Large intestine (tissue), 3 donors: ENCODE measurements at regions not wholly inside any gene's neighbourhood (a gene's known extent, or its start where the extent isn't known, plus 50 kb on each side); places are given as distances from the start of the nearest gene placed in this dataset.

Source experiments
- DNase-seq, 2 donors: peaks; one replicate each; pipeline versions ENCODE4 v3.0.0 to v3.0.0-alpha.2; 2013
- H3K27ac ChIP-seq: one replicate; pipeline ENCODE4 v1.5.1; 2013; ENCODE audit warnings: low read length
- H3K27me3 ChIP-seq: 2 replicates; pipeline ENCODE4 v1.6.1; 2013; ENCODE audit warnings: low read length; ENCODE audit not compliant: control insufficient read depth, insufficient read depth
- H3K36me3 ChIP-seq: 2 replicates; pipeline ENCODE4 v1.6.1; 2013; ENCODE audit warnings: low read length; ENCODE audit not compliant: control insufficient read depth, insufficient read depth
- H3K4me1 ChIP-seq: one replicate; pipeline ENCODE4 v1.6.1; 2013; ENCODE audit warnings: low read length; ENCODE audit not compliant: control insufficient read depth, insufficient read depth
- H3K4me3 ChIP-seq: one replicate; pipeline ENCODE4 v1.5.1; 2013; ENCODE audit warnings: low read length
- H3K9me3 ChIP-seq: one replicate; pipeline ENCODE4 v1.6.1; 2013; ENCODE audit warnings: mild to moderate bottlenecking, low read depth, low read length, moderate library complexity; ENCODE audit not compliant: control insufficient read depth
- WGBS: methylation state at CpG from one replicate; pipeline ENCODE4 v1.1.5; 2013; ENCODE audit warnings: low lambda C conversion rate; ENCODE audit not compliant: insufficient coverage; 5-methylcytosine and 5-hydroxymethylcytosine counted together

DNA sequence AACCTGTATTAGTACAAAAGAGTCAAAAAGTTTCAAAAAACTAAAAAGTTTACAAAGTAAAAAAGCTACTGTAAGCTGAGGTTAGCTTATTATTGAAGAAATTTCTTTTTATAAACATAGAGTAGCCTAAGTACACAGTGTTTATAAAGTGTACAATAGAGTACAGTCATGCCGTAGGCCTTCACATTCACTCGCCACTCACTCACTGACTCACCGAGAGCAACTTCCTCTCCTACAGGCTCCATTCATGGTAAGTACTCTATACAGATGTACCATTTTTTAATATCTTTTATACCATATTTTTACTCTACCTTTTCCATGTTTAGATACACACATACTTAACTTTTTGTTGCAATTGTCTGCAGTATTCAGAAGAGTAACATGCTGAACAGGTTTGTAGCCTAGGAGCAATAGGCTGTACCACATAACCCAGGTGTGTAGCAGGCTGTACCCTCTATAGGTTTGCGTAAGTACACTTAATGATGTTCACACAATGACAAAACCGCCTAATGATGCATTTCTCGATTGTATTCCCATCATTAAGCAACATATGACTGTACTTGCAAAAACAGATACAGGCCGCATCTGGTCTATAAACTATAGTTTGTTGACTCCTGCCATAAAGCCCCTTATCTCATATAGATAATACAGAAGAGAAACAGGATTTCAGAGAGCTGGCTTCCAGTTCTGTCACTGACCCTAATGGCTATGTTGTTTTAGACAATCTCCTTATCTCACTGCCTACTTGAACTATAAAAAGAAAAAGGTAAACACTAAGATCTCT, 438.8 kb downstream of the HTR7 start:
- WGBS, result 26% methylated on average over 3 of the region's 7 CpGs

DNA sequence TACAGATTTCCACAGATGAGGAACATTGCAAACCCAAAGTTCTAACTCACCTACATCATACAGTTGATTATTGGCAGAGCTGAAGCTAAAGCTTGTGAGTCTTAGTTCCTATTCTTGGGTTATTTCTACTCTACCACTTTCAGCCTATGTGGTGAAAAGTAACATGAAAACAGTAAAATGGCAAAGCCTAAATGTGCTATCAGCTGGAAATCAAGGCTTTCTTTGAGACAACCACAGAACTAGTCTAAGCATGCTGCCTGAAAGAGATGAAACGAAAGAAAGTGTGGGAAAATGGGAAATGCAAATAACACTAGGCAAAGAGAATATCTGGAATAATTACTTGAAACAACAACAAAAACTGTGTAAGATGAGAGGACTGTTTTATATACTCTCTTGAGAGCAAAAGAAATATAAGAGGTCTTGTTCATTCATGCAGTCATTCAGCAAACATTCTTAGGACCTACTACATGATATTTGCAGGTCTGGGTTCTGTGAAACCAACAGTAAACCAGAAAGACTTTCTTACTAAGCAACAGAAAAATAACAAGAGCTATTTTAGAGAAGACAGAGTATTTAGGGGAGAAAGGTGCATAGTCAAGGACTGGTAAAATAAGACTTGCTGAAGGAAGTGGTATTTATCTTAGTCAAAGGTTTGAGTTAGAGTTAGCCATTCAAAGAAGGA, 437.1 kb downstream of the HTR7 start:
- no peaks in the 10 kb centered on the region for H3K27me3 ChIP-seq
- DNase-seq, result peak in 1 of 2 donors; percentile 17
- H3K9me3 ChIP-seq, result no peaks in the 10 kb centered on the region
- peaks cover 14% of the 10 kb centered on the region for H3K4me1 ChIP-seq
- no peak overlapping the region for H3K27ac ChIP-seq
- no peaks in the 10 kb centered on the region for H3K36me3 ChIP-seq
- 100% methylated on average over 1 of the region's 1 CpG for WGBS
- H3K4me3 ChIP-seq, result no peak overlapping the region

More for the DNA sequence above, 438.8 kb downstream of the HTR7 start:
- H3K4me1 ChIP-seq, result peaks cover 16% of the 10 kb centered on the region
- no peaks in the 10 kb centered on the region for H3K9me3 ChIP-seq
- H3K36me3 ChIP-seq, result no peaks in the 10 kb centered on the region
- H3K27me3 ChIP-seq, result no peaks in the 10 kb centered on the region
- no peak overlapping the region for H3K4me3 ChIP-seq
- DNase-seq, result peak; percentile 72 to 93
- H3K27ac ChIP-seq, result peak overlapping the region; percentile 8

DNA sequence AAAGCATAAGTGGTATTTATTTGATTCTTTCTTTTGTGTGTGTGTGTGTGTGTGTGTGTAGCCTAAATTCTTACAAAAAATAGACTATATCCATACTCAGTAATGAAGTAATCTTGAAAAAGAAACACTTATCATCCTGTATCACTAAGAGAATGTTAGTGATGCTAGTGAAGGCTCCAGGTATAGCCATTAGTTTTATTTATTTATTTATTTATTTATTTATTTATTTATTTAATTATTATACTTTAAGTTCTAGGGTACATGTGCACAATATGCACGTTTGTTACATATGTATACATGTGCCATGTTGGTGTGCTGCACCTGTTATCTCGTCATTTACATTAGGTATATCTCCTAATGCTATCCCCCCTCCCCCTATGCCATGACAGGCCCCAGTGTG, 436.0 kb downstream of the HTR7 start:
- Histone ChIP-seq H3K27ac (no peak overlapping the region), H3K9me3 (no peaks in the 10 kb centered on the region), H3K4me1 (peaks cover 14% of the 10 kb centered on the region), H3K27me3 (no peaks in the 10 kb centered on the region), H3K4me3 (no peak overlapping the region), H3K36me3 (no peaks in the 10 kb centered on the region)
- WGBS, result 100% methylated on average over 1 of the region's 2 CpGs
- no peak for DNase-seq

DNA sequence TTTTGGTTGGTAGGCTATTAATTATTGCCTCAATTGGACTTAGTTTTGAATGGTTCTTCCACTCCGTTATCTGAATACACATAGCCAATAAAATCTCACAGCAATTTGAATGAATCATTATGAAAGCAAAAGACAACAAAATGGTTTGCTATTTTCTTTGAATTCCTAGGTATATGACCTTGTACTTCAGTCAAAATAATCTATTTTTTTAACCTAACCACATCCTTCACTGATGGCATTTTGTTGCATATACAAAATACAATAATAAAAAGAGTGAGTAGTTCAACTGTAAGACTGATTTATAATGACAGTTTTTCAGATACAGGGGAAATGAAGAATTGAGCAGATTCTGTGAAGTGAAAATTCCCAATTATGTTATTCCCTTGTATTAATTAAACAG, 433.1 kb downstream of the HTR7 start:
- no peak for DNase-seq
- Histone ChIP-seq H3K27ac (no peak overlapping the region), H3K36me3 (no peaks in the 10 kb centered on the region), H3K4me3 (no peak overlapping the region), H3K4me1 (no peaks in the 10 kb centered on the region), H3K27me3 (no peaks in the 10 kb centered on the region), H3K9me3 (no peaks in the 10 kb centered on the region)
- WGBS, result no CpG with 5 or more reads among the region's 1 CpG

DNA sequence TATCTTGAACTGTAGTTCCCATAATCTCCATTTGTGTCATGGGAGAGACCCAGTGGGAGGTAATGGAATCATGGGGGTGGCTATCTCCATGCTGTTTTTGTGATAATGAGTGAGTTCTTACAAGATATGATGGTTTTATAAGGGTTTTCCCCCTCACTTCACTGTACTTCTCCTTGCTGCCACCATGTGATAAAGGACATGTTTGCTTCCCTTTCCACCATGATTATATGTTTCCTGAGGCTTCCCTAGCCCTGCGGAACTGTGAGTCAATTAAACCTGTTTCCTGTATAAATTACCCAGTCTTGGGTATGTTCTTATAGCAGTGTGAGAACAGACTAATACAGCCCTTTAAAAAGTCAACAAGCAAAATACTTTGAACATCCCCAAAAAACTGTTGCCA, 427.7 kb downstream of the HTR7 start:
- DNase-seq, result no peak

DNA sequence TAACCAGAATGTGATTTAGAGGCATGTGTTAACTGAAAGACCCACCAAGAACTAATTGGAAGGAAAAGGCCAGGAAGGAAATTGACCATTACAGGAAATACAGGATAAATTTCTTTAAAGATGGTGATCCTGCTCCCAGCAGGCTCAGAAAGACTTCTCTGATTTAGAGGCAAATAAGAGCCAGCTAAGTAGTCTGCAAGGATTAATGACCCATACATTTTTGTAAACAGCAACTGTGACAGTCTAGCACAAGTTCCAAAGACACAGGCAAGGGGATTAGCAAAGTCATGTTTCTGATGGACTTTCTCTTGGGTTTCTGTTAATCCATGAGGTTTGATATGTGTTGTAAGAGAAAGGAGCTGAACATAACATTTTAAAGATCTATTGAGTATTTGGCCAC, 425.0 kb downstream of the HTR7 start:
- no peaks in the 10 kb centered on the region for H3K36me3 ChIP-seq
- H3K9me3 ChIP-seq, result no peaks in the 10 kb centered on the region
- H3K4me1 ChIP-seq, result no peaks in the 10 kb centered on the region
- DNase-seq, result no peak
- no peak overlapping the region for H3K27ac ChIP-seq
- H3K4me3 ChIP-seq, result no peak overlapping the region
- H3K27me3 ChIP-seq, result no peaks in the 10 kb centered on the region

More for the DNA sequence above, 427.7 kb downstream of the HTR7 start:
- 100% methylated on average over 1 of the region's 1 CpG for WGBS
- no peak overlapping the region for H3K27ac ChIP-seq
- H3K4me1 ChIP-seq, result no peaks in the 10 kb centered on the region
- H3K9me3 ChIP-seq, result no peaks in the 10 kb centered on the region
- H3K4me3 ChIP-seq, result no peak overlapping the region
- no peaks in the 10 kb centered on the region for H3K27me3 ChIP-seq
- no peaks in the 10 kb centered on the region for H3K36me3 ChIP-seq

DNA sequence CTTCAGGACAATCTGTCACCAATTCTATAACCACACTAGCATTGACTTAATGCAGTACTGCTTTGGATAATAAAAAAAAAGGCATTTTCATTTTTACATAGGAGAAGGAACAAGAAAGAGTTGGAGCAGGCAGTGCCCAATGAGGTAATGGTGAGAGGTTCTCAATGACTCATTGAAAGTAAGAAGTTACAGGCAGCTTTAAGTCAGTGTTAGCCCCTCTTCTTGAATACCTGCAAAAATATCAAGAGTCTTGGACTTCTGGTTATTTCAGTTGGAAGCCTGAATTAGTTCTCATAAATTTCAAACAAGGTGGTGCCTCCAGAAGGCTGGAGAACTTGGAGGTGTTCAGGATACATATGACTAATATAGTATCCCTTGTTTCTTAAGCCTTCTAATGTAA, 422.5 kb downstream of the HTR7 start:
- DNase-seq, result no peak
- Histone ChIP-seq H3K9me3 (no peaks in the 10 kb centered on the region), H3K36me3 (no peaks in the 10 kb centered on the region), H3K4me3 (no peak overlapping the region), H3K4me1 (no peaks in the 10 kb centered on the region), H3K27me3 (no peaks in the 10 kb centered on the region), H3K27ac (no peak overlapping the region)

DNA sequence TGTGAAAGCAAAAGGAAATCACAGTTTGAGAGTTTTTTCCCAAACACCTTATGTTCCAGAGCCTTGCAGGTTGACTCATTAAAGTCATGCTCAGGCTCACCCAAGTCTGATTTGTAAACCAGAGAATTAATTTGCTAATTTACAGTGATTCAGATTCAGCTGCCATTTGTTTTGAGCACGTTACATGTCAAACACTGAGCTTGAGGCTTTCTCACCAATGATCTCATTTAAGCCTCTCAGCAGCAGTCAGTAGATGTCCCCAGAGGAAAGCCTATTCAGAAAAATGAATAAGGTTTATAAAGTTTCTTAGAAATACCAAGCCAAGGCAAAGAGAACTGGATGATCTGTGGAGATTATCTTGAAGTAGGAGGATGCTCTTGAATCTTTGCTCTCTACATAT, 420.4 kb downstream of the HTR7 start:
- no CpG with 5 or more reads among the region's 1 CpG for WGBS
- H3K36me3 ChIP-seq, result no peaks in the 10 kb centered on the region
- H3K27ac ChIP-seq, result no peak overlapping the region
- DNase-seq, result no peak
- no peaks in the 10 kb centered on the region for H3K27me3 ChIP-seq
- no peaks in the 10 kb centered on the region for H3K4me1 ChIP-seq
- peaks cover 12% of the 10 kb centered on the region for H3K9me3 ChIP-seq
- no peak overlapping the region for H3K4me3 ChIP-seq

DNA sequence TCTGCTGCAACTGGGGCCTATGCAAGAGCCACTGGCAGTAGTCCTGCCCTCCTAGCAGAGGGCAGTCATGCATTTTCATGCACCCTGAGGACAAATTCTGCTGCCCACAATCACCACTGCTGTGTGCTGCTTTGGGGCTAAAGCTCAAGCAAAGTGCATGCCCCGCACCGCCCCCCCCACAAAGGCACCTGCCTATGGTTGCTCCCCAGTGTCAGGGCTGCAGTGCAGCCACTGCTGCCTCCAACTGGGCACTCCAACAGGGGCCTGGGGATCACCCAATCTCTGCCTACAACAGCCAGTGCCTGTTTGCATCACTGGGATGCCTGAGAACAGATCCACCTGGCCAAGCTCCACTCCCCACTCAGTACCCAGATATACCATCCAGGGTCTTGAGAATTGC, 417.0 kb downstream of the HTR7 start:
- no peak overlapping the region for H3K27ac ChIP-seq
- peaks cover 14% of the 10 kb centered on the region for H3K9me3 ChIP-seq
- no peak for DNase-seq
- H3K36me3 ChIP-seq, result no peaks in the 10 kb centered on the region
- no peak overlapping the region for H3K4me3 ChIP-seq
- no CpG with 5 or more reads among the region's 2 CpGs for WGBS
- H3K4me1 ChIP-seq, result no peaks in the 10 kb centered on the region
- no peaks in the 10 kb centered on the region for H3K27me3 ChIP-seq

DNA sequence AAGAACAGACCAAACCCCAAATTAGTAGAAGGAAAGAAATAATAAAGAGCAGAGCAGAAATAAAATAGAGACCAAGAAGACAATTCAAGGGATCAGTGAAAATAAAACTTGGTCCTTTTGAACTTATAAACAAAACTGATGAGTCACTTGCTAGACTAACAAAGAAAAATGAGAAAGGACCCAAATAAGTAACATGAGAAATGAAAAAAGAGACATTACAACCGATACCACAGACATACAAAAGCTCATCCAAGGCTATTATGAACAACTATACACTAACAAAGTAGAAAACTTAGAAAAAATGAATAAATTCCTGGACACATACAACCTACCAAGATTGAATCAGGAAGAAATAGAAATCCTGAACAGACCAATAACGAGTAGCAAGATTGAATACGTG, 414.5 kb downstream of the HTR7 start:
- H3K27ac ChIP-seq, result no peak overlapping the region
- DNase-seq, result no peak
- H3K27me3 ChIP-seq, result no peaks in the 10 kb centered on the region
- no peak overlapping the region for H3K4me3 ChIP-seq
- peaks cover 14% of the 10 kb centered on the region for H3K9me3 ChIP-seq
- H3K36me3 ChIP-seq, result no peaks in the 10 kb centered on the region
- H3K4me1 ChIP-seq, result no peaks in the 10 kb centered on the region
- WGBS, result 79% methylated on average over 3 of the region's 3 CpGs

DNA sequence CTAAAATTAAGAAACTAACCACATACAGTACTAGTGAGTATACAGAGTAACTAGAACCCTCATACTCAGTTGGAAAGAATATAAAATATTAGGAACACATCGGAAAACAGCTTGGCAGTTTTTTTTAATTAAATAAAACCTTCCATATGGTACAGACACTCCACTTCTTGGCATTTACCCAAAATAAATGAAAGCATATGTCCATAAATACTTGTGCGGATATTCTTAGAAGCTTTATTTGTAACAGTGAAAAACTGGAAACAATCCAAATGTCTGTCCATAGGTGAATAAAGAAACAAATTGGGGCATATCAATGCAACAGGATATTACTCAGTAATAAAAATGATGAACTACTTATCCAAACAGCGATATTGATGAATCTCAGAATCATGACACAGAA, 410.0 kb downstream of the HTR7 start:
- no peak overlapping the region for H3K27ac ChIP-seq
- 74% methylated on average over 2 of the region's 3 CpGs for WGBS
- no peak for DNase-seq

More for the DNA sequence above, 410.0 kb downstream of the HTR7 start:
- Histone ChIP-seq H3K4me1 (no peaks in the 10 kb centered on the region), H3K4me3 (no peak overlapping the region), H3K36me3 (no peaks in the 10 kb centered on the region), H3K9me3 (no peaks in the 10 kb centered on the region), H3K27me3 (no peaks in the 10 kb centered on the region)
